ACC112 (cell line): ENCODE measurements at regions not wholly inside any gene's neighbourhood (a gene's known extent, or its start where the extent isn't known, plus 50 kb on each side); places are given as distances from the start of the nearest gene placed in this dataset.

Experiments used
- H2AFZ ChIP-seq: fragments of 200-600 bp; sonication (generic); one replicate; pipeline ENCODE4 v1.6.0; 2017; ENCODE audit warnings: antibody characterized with exemption, low read length; ENCODE audit not compliant: unreplicated experiment
- H3K27ac ChIP-seq: fragments of 200-600 bp; sonication (generic); 2 replicates; pipeline ENCODE4 v1.5.1; 2014; ENCODE audit warnings: low read depth, mild to moderate bottlenecking, antibody characterized with exemption, low read length, moderate library complexity
- H3K27me3 ChIP-seq: fragments of 200-600 bp; sonication (generic); 2 replicates; pipeline ENCODE4 v1.6.1; 2014; ENCODE audit warnings: mild to moderate bottlenecking, antibody characterized with exemption, low read length, moderate library complexity, mixed read lengths; ENCODE audit not compliant: insufficient read depth
- H3K36me3 ChIP-seq: fragments of 200-600 bp; sonication (generic); 2 replicates; pipeline ENCODE4 v1.6.1; 2016; ENCODE audit warnings: mild to moderate bottlenecking, antibody characterized with exemption, low read length, moderate library complexity, mixed read lengths; ENCODE audit not compliant: insufficient read depth
- H3K4me1 ChIP-seq: fragments of 200-600 bp; sonication (generic); one replicate; pipeline ENCODE4 v1.6.1; 2016; ENCODE audit warnings: low read length, mixed read lengths; ENCODE audit not compliant: insufficient read depth, unreplicated experiment, control insufficient read depth
- H3K4me3 ChIP-seq: fragments of 200-600 bp; sonication (generic); 2 replicates; pipeline ENCODE4 v1.5.1; 2014; ENCODE audit warnings: mild to moderate bottlenecking, low read depth, low read length
- H3K79me2 ChIP-seq: fragments of 200-600 bp; sonication (generic); one replicate; pipeline ENCODE4 v1.6.0; 2016; ENCODE audit warnings: low read length; ENCODE audit not compliant: control insufficient read depth, unreplicated experiment, insufficient read depth

- no peak overlapping the region for H2AFZ ChIP-seq
- H3K27me3 ChIP-seq = no peaks in the 10 kb centered on the region
- H3K4me1 ChIP-seq = no peaks in the 10 kb centered on the region
Observed at GRCh38 chr13:90393408-90393807, 954.1 kb upstream of the MIR17HG start.

GRCh38 chr13:90395348-90395747 lies 952.1 kb upstream of the MIR17HG start:
- no peaks in the 10 kb centered on the region for H3K36me3 ChIP-seq
- H2AFZ ChIP-seq = no peak overlapping the region
- no peak overlapping the region for H3K4me3 ChIP-seq
- H3K27ac ChIP-seq = no peak overlapping the region
- no peaks in the 10 kb centered on the region for H3K4me1 ChIP-seq
- no peaks in the 10 kb centered on the region for H3K79me2 ChIP-seq
- no peaks in the 10 kb centered on the region for H3K27me3 ChIP-seq

More at GRCh38 chr13:90393408-90393807, 954.1 kb upstream of the MIR17HG start:
- Histone ChIP-seq H3K36me3 (no peaks in the 10 kb centered on the region), H3K79me2 (no peaks in the 10 kb centered on the region), H3K4me3 (no peak overlapping the region), H3K27ac (no peak overlapping the region)

GRCh38 chr13:90395846-90396245 lies 951.6 kb upstream of the MIR17HG start:
- no peak overlapping the region for H3K27ac ChIP-seq
- no peaks in the 10 kb centered on the region for H3K79me2 ChIP-seq
- H3K4me1 ChIP-seq = no peaks in the 10 kb centered on the region
- no peaks in the 10 kb centered on the region for H3K36me3 ChIP-seq
- H3K4me3 ChIP-seq = no peak overlapping the region
- H3K27me3 ChIP-seq = no peaks in the 10 kb centered on the region
- H2AFZ ChIP-seq = no peak overlapping the region

GRCh38 chr13:90396266-90396665 lies 951.2 kb upstream of the MIR17HG start:
- Histone ChIP-seq H3K4me3 (no peak overlapping the region), H3K36me3 (no peaks in the 10 kb centered on the region), H3K79me2 (no peaks in the 10 kb centered on the region), H3K4me1 (no peaks in the 10 kb centered on the region), H2AFZ (no peak overlapping the region), H3K27me3 (no peaks in the 10 kb centered on the region), H3K27ac (no peak overlapping the region)

- H3K79me2 ChIP-seq = no peaks in the 10 kb centered on the region
- no peaks in the 10 kb centered on the region for H3K36me3 ChIP-seq
- H3K27ac ChIP-seq = no peak overlapping the region
- no peak overlapping the region for H3K4me3 ChIP-seq
- no peaks in the 10 kb centered on the region for H3K27me3 ChIP-seq
- no peak overlapping the region for H2AFZ ChIP-seq
- no peaks in the 10 kb centered on the region for H3K4me1 ChIP-seq
Observed at GRCh38 chr13:90397503-90397902, 950.0 kb upstream of the MIR17HG start.

- no peaks in the 10 kb centered on the region for H3K36me3 ChIP-seq
- no peak overlapping the region for H3K4me3 ChIP-seq
- no peak overlapping the region for H2AFZ ChIP-seq
- no peaks in the 10 kb centered on the region for H3K79me2 ChIP-seq
- no peak overlapping the region for H3K27ac ChIP-seq
- H3K4me1 ChIP-seq = no peaks in the 10 kb centered on the region
- H3K27me3 ChIP-seq = no peaks in the 10 kb centered on the region
Observed at GRCh38 chr13:90400372-90400771, 947.1 kb upstream of the MIR17HG start.

- no peak overlapping the region for H3K4me3 ChIP-seq
- peaks cover 2% of the 10 kb centered on the region; the same call in 1 of the 2 replicates for H3K36me3 ChIP-seq
- H3K27me3 ChIP-seq = no peaks in the 10 kb centered on the region
- H3K4me1 ChIP-seq = no peaks in the 10 kb centered on the region
- H3K27ac ChIP-seq = no peak overlapping the region
- H2AFZ ChIP-seq = no peak overlapping the region
- no peaks in the 10 kb centered on the region for H3K79me2 ChIP-seq
Observed at GRCh38 chr13:90401150-90401549, 946.3 kb upstream of the MIR17HG start.

GRCh38 chr13:90402102-90402501 lies 945.4 kb upstream of the MIR17HG start:
- H2AFZ ChIP-seq = no peak overlapping the region
- peaks cover 2% of the 10 kb centered on the region; the same call in 1 of the 2 replicates for H3K36me3 ChIP-seq
- H3K79me2 ChIP-seq = no peaks in the 10 kb centered on the region
- H3K27ac ChIP-seq = no peak overlapping the region
- H3K4me3 ChIP-seq = no peak overlapping the region
- no peaks in the 10 kb centered on the region for H3K4me1 ChIP-seq
- no peaks in the 10 kb centered on the region for H3K27me3 ChIP-seq

- H2AFZ ChIP-seq = no peak overlapping the region
- no peak overlapping the region for H3K27ac ChIP-seq
- no peaks in the 10 kb centered on the region for H3K4me1 ChIP-seq
- no peaks in the 10 kb centered on the region for H3K79me2 ChIP-seq
- H3K4me3 ChIP-seq = no peak overlapping the region
- peaks cover 2% of the 10 kb centered on the region; the same call in 1 of the 2 replicates for H3K36me3 ChIP-seq
- H3K27me3 ChIP-seq = no peaks in the 10 kb centered on the region
Observed at GRCh38 chr13:90402613-90403012, 944.9 kb upstream of the MIR17HG start.

GRCh38 chr13:90403330-90404082 lies 944.0 kb upstream of the MIR17HG start:
- H3K4me3 ChIP-seq = no peak overlapping the region
- no peaks in the 10 kb centered on the region for H3K27me3 ChIP-seq
- H3K27ac ChIP-seq = no peak overlapping the region
- H3K36me3 ChIP-seq = peaks cover 2% of the 10 kb centered on the region; the same call in 1 of the 2 replicates
- H3K79me2 ChIP-seq = no peaks in the 10 kb centered on the region
- H2AFZ ChIP-seq = no peak overlapping the region
- no peaks in the 10 kb centered on the region for H3K4me1 ChIP-seq

- H3K27ac ChIP-seq = no peak overlapping the region
- peaks cover 2% of the 10 kb centered on the region; the same call in 1 of the 2 replicates for H3K36me3 ChIP-seq
Observed at GRCh38 chr13:90405301-90405700, 942.2 kb upstream of the MIR17HG start.

More at GRCh38 chr13:90405301-90405700, 942.2 kb upstream of the MIR17HG start:
- no peak overlapping the region for H2AFZ ChIP-seq
- no peaks in the 10 kb centered on the region for H3K27me3 ChIP-seq
- H3K79me2 ChIP-seq = no peaks in the 10 kb centered on the region
- H3K4me1 ChIP-seq = no peaks in the 10 kb centered on the region
- H3K4me3 ChIP-seq = no peak overlapping the region
